Lower lobe of right lung (tissue), 2 donors: ENCODE measurements at regions not wholly inside any gene's neighbourhood (a gene's known extent, or its start where the extent isn't known, plus 50 kb on each side); places are given as distances from the start of the nearest gene placed in this dataset.

Experiments
- ATAC-seq, 2 donors: fragments of 200-7000 bp; cut with Tn5 transposase; one replicate each; pipeline ENCODE4 v1.9.1; 2020 to 2022; ENCODE audit warnings: mild to moderate bottlenecking in 2 of 2, moderate library complexity in 2 of 2
- DNase-seq: peaks from one replicate; pipeline ENCODE4 v3.0.0-alpha.2; 2020
- H3K27ac ChIP-seq: fragments of 200-600 bp; one replicate; pipeline ENCODE4 v1.8.0; 2022
- H3K27me3 ChIP-seq: fragments of 200-600 bp; one replicate; pipeline ENCODE4 v1.8.0; 2022; ENCODE audit warnings: low read depth
- H3K36me3 ChIP-seq: fragments of 200-600 bp; one replicate; pipeline ENCODE4 v1.8.0; 2022; ENCODE audit warnings: mild to moderate bottlenecking
- H3K4me1 ChIP-seq: fragments of 200-600 bp; one replicate; pipeline ENCODE4 v1.8.0; 2022
- H3K4me3 ChIP-seq: fragments of 200-600 bp; one replicate; pipeline ENCODE4 v1.8.0; 2022; ENCODE audit warnings: mild to moderate bottlenecking
- H3K9me3 ChIP-seq: fragments of 200-600 bp; one replicate; pipeline ENCODE4 v1.8.0; 2022
- intact Hi-C: fragments of 100-400 bp; cut with DNase I; formaldehyde crosslinking; loops from one replicate; pipeline ENCODE4 v1.11.0; 2022
- TF ChIP-seq, protein P1 (sequence below): fragments of 200-600 bp; IDR thresholded peaks from one replicate; pipeline ENCODE4 v1.8.0; 2022; ENCODE audit warnings: antibody characterized with exemption, mild to moderate bottlenecking
- donor health status: DM: no; HTN: yes; CAD: no; lungs with severe emphysema.

DNA sequence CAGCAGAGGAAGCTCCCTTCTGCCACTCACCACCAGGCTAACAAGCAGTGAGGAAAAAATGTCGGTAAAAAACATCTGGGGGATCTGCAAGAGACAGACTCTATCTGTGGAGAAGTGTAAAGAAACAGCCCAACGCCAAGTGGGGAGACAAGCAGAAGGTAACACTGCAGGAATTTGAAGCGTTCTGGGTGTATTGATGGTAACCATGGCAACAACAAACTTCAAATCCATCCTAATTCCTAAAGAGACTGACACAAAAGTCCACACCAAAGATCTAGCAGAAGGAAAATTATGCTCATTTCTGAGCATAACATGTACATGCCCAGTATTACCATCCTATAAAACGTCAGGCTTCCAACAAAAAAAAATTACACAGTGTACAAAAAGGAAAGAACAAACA lies 449.3 kb downstream of the GABRB3 start:
- Histone ChIP-seq H3K36me3 (no peaks in the 10 kb centered on the region), H3K27me3 (no peaks in the 10 kb centered on the region), H3K27ac (no peak overlapping the region), H3K4me1 (no peaks in the 10 kb centered on the region), H3K4me3 (no peak overlapping the region), H3K9me3 (no peaks in the 10 kb centered on the region)
- DNase-seq (no peak), ATAC-seq (no peak)
- intact Hi-C loops: no loop called here
- TF ChIP-seq, protein P1, sequence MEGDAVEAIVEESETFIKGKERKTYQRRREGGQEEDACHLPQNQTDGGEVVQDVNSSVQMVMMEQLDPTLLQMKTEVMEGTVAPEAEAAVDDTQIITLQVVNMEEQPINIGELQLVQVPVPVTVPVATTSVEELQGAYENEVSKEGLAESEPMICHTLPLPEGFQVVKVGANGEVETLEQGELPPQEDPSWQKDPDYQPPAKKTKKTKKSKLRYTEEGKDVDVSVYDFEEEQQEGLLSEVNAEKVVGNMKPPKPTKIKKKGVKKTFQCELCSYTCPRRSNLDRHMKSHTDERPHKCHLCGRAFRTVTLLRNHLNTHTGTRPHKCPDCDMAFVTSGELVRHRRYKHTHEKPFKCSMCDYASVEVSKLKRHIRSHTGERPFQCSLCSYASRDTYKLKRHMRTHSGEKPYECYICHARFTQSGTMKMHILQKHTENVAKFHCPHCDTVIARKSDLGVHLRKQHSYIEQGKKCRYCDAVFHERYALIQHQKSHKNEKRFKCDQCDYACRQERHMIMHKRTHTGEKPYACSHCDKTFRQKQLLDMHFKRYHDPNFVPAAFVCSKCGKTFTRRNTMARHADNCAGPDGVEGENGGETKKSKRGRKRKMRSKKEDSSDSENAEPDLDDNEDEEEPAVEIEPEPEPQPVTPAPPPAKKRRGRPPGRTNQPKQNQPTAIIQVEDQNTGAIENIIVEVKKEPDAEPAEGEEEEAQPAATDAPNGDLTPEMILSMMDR: no peak

DNA sequence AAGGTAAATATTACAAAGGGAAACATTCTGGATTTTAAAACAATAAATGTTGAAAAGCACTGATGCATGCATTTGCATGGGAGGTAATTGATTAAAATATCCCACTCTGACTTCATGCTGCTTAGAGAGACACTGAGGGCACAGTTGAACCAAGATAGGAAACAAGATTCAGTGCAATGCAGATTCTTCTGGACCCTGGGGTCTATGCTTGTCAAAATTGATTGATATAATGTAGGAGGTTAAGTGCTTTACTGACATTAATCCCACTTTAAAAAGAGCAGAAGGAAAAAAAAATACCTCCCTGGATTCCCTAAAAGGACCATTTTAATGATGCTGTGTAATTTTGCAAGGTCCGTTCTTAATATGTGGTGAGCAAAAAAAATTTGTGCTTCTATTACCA lies 454.2 kb downstream of the GABRB3 start:
- ATAC-seq (no peak), DNase-seq (no peak)
- H3K27me3 ChIP-seq: no peaks in the 10 kb centered on the region
- no peak overlapping the region for H3K4me3 ChIP-seq
- intact Hi-C loops: no loop called here
- no peak overlapping the region for H3K27ac ChIP-seq
- H3K36me3 ChIP-seq: no peaks in the 10 kb centered on the region
- TF ChIP-seq, protein P1: no peak
- H3K9me3 ChIP-seq: no peaks in the 10 kb centered on the region
- H3K4me1 ChIP-seq: no peaks in the 10 kb centered on the region

DNA sequence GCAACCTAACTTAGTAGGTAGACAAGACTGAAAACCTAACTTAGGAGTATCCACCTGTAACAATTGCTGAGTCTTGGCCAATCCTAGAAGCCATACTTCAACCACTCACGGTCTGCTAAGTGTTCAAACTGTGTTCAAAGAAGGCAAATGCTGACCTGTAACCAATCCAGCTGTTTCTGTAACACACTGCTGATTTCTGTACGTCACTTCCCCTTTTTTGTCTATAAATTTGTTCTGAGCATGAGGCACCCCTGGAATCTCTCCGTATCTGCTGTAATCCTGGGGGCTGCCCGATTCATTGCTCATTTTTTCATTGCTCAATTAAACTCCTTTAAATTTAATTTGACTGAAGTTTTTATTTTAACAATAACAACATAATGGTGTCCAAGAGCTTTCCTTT lies 451.4 kb upstream of the ATP10A start:
- H3K27ac ChIP-seq: no peak overlapping the region
- H3K27me3 ChIP-seq: no peaks in the 10 kb centered on the region
- ATAC-seq (no peak), DNase-seq (no peak)
- TF ChIP-seq, protein P1: no peak
- no peaks in the 10 kb centered on the region for H3K36me3 ChIP-seq
- H3K9me3 ChIP-seq: no peaks in the 10 kb centered on the region
- no peak overlapping the region for H3K4me3 ChIP-seq
- H3K4me1 ChIP-seq: no peaks in the 10 kb centered on the region
- intact Hi-C loops: no loop called here

DNA sequence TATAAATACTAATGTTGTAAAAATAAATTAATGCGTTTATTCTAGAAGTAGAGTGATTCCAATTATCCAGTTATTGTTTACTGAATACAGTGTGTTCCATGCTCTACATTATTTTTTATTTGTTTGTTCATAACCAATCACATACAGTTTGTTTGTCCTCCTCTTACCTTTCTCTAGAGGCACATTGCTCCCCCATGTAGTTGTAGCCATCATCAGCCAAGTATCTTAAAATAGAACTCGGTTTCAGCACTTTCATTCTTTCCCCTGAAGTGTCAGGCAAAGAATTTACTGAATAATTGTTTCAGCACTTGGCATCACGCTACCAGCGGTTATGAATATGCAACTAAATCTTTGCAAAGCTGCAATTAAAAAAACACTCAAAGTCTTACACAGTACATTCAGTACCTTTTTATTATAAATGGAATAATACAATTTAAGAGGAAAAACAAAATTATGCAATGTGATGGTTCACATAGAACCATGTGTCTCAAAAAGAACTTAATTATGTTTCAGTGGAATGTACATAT lies 448.6 kb upstream of the ATP10A start:
- DNase-seq: no peak
- Histone ChIP-seq H3K4me1 (no peaks in the 10 kb centered on the region), H3K36me3 (no peaks in the 10 kb centered on the region), H3K27me3 (no peaks in the 10 kb centered on the region), H3K4me3 (no peak overlapping the region), H3K27ac (no peak overlapping the region), H3K9me3 (no peaks in the 10 kb centered on the region)
- TF ChIP-seq, protein P1: no peak
- intact Hi-C loops: no loop called here
- no peak for ATAC-seq

DNA sequence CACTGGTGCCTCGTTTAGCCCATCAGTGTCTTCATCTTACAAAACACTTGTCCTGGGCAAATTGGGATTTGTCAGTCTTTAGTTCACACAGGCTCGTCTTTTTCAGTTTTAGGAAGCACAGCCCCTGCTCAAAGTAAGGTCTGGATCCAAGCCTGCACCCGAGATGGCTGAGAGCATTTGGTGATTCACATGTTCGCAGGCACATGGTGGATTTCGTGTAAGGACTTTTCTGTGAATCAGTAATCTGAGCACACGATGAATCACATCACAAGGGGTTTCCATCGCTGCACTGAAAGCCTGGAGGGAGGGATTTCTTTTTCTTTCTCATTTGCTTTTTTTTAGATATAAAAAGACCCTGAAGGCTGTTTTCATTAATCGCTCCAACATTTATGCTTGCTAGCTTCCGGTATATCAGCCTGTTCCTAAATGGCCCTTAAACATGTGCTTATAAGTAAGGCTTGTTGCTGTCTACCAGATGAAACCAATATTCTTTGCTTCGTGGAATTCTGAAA lies 435.6 kb upstream of the ATP10A start:
- no peak overlapping the region for H3K4me3 ChIP-seq
- no peaks in the 10 kb centered on the region for H3K4me1 ChIP-seq
- ATAC-seq (no peak), DNase-seq (no peak)
- H3K36me3 ChIP-seq: no peaks in the 10 kb centered on the region
- no peak overlapping the region for H3K27ac ChIP-seq
- TF ChIP-seq, protein P1: no peak
- no peaks in the 10 kb centered on the region for H3K9me3 ChIP-seq
- H3K27me3 ChIP-seq: no peaks in the 10 kb centered on the region
- intact Hi-C loops: no loop called here
